Smooth muscle cell (in vitro differentiated cells): ENCODE measurements at regions not wholly inside any gene's neighbourhood (a gene's known extent, or its start where the extent isn't known, plus 50 kb on each side); places are given as distances from the start of the nearest gene placed in this dataset.

ENCODE experiments used
- DNase-seq: peaks from one replicate; lab custom pipeline; 2025; ENCODE audit not compliant: unreplicated experiment; lab: John Stamatoyannopoulos, UW
- H2AFZ ChIP-seq: fragments of 200-600 bp; sonication (generic); 2 replicates; pipeline ENCODE4 v1.6.0; 2016; ENCODE audit warnings: antibody characterized with exemption, low read depth, mild to moderate bottlenecking
- H3F3A ChIP-seq: fragments of 200-600 bp; sonication (generic); 2 replicates; pipeline ENCODE4 v1.6.0; 2017; ENCODE audit warnings: antibody characterized with exemption, low read depth
- H3K27ac ChIP-seq: fragments of 200-600 bp; sonication (generic); 2 replicates; pipeline ENCODE4 v1.5.1; 2016; ENCODE audit warnings: low read depth, mild to moderate bottlenecking
- H3K27me3 ChIP-seq: fragments of 200-600 bp; sonication (generic); 2 replicates; pipeline ENCODE4 v1.6.1; 2016; ENCODE audit warnings: low read depth, mild to moderate bottlenecking
- H3K36me3 ChIP-seq: fragments of 200-600 bp; sonication (generic); 2 replicates; pipeline ENCODE4 v1.5.1; 2016; ENCODE audit warnings: low read depth
- H3K4me1 ChIP-seq: fragments of 200-600 bp; sonication (generic); 2 replicates; pipeline ENCODE4 v1.5.1; 2016; ENCODE audit warnings: low read depth
- H3K4me2 ChIP-seq: fragments of 200-600 bp; sonication (generic); 2 replicates; pipeline ENCODE4 v1.6.0; 2016; ENCODE audit warnings: mild to moderate bottlenecking
- H3K4me3 ChIP-seq: fragments of 200-600 bp; sonication (generic); 2 replicates; pipeline ENCODE4 v1.5.1; 2016; ENCODE audit warnings: mild to moderate bottlenecking
- H3K79me2 ChIP-seq: fragments of 200-600 bp; sonication (generic); 2 replicates; pipeline ENCODE4 v1.6.0; 2016; ENCODE audit warnings: low read depth, mild to moderate bottlenecking
- H3K9ac ChIP-seq: fragments of 200-600 bp; sonication (generic); 2 replicates; pipeline ENCODE4 v1.6.0; 2016; ENCODE audit warnings: low read depth
- H3K9me3 ChIP-seq: fragments of 200-600 bp; sonication (generic); replicated peaks from 2 replicates; pipeline ENCODE4 v1.5.1; 2016; ENCODE audit warnings: low read depth
- H4K20me1 ChIP-seq: fragments of 200-600 bp; sonication (generic); 2 replicates; pipeline ENCODE4 v1.6.0; 2016; ENCODE audit warnings: low read depth
- CTCF ChIP-seq: fragments of 200-600 bp; sonication (generic); IDR thresholded peaks from 2 replicates; pipeline ENCODE4 v1.5.1; 2017; ENCODE audit warnings: borderline replicate concordance, mild to moderate bottlenecking, antibody characterized with exemption; ENCODE audit not compliant: insufficient read depth, poor library complexity, severe bottlenecking
- WGBS: methylation state at CpG from one replicate; pipeline ENCODE4 v1.1.7; 2016; ENCODE audit warnings: low lambda C conversion rate; 5-methylcytosine and 5-hydroxymethylcytosine counted together

- H3F3A ChIP-seq, result peaks cover 17% of the 10 kb centered on the region
- peaks cover 7% of the 10 kb centered on the region for H3K4me1 ChIP-seq
- no peaks in the 10 kb centered on the region for H3K9me3 ChIP-seq
- no peaks in the 10 kb centered on the region for H4K20me1 ChIP-seq
- H3K36me3 ChIP-seq, result no peaks in the 10 kb centered on the region
- H3K9ac ChIP-seq, result peak overlapping the region; percentile 74
- no peaks in the 10 kb centered on the region for H3K79me2 ChIP-seq
- no peak overlapping the region for H2AFZ ChIP-seq
- H3K27me3 ChIP-seq, result no peaks in the 10 kb centered on the region
- peak overlapping the region; percentile 92 for H3K27ac ChIP-seq
- no peak overlapping the region for H3K4me3 ChIP-seq
- 49% methylated on average over 7 of the region's 7 CpGs for whole genome bisulfite sequencing
- no peak for TF ChIP-seq CTCF
- H3K4me2 ChIP-seq, result peak overlapping the region; percentile 65
- no peak for DNase-seq
Observed at GRCh38 chr10:117460846-117461765, 81.4 kb upstream of the EMX2 start.

- no peak for DNase-seq
Observed at GRCh38 chr10:117458571-117458970, 83.3 kb upstream of the PDZD8 start.

GRCh38 chr10:117457932-117458331, 82.7 kb upstream of the PDZD8 start:
- Histone ChIP-seq H3K9ac (no peak overlapping the region), H3K4me1 (peaks cover 7% of the 10 kb centered on the region), H2AFZ (no peak overlapping the region), H3K4me3 (no peak overlapping the region), H3K27ac (no peak overlapping the region), H3K4me2 (no peak overlapping the region), H3F3A (peaks cover 22% of the 10 kb centered on the region), H4K20me1 (no peaks in the 10 kb centered on the region), H3K9me3 (no peaks in the 10 kb centered on the region), H3K79me2 (no peaks in the 10 kb centered on the region), H3K36me3 (no peaks in the 10 kb centered on the region), H3K27me3 (no peaks in the 10 kb centered on the region)
- no peak for TF ChIP-seq CTCF
- 69% methylated on average over 8 of the region's 8 CpGs for WGBS
- no peak for DNase-seq

More at GRCh38 chr10:117458571-117458970, 83.3 kb upstream of the PDZD8 start:
- Histone ChIP-seq H2AFZ (no peak overlapping the region), H3K27me3 (no peaks in the 10 kb centered on the region), H3K4me2 (no peak overlapping the region), H4K20me1 (no peaks in the 10 kb centered on the region), H3F3A (peaks cover 22% of the 10 kb centered on the region), H3K9ac (no peak overlapping the region), H3K27ac (no peak overlapping the region), H3K36me3 (no peaks in the 10 kb centered on the region), H3K79me2 (no peaks in the 10 kb centered on the region), H3K4me3 (no peak overlapping the region), H3K4me1 (peaks cover 7% of the 10 kb centered on the region), H3K9me3 (no peaks in the 10 kb centered on the region)
- 42% methylated on average over 4 of the region's 4 CpGs for WGBS
- no peak for TF ChIP-seq CTCF
